HCT116 (cell line): ENCODE measurements at regions not wholly inside any gene's neighbourhood (a gene's known extent, or its start where the extent isn't known, plus 50 kb on each side); places are given as distances from the start of the nearest gene placed in this dataset.

ENCODE experiments used
- ATAC-seq: fragments of 200-7000 bp; cut with Tn5 transposase; 2 replicates; pipeline ENCODE4 v1.9.1; 2020; ENCODE audit warnings: mild to moderate bottlenecking, moderate library complexity
- BruUV-seq: library from RNA; stranded (reverse); fragments of 400-500 nt; replicated peaks from 2 replicates; lab custom pipeline; 2021; lab: Mats Ljungman, UMichigan
- CTCF ChIA-PET: fragments of 300-600 bp; sonication (Branson Sonifier 250); formaldehyde crosslinking; loops from one replicate; lab custom pipeline; 2021; ENCODE audit warnings: antibody characterized with exemption; lab: Charles Lee
- POLR2A ChIA-PET: fragments of 300-600, 350-600 bp; sonication (Branson Sonifier 250); formaldehyde crosslinking; loops from one replicate; lab custom pipeline; 2021; ENCODE audit warnings: antibody characterized with exemption; lab: Charles Lee
- RAD21 ChIA-PET, 2 experiments: fragments of 300-600 bp; sonication (Branson Sonifier 250); formaldehyde crosslinking; loops; one replicate each; lab custom pipeline; 2023; ENCODE audit warnings: low total read pairs in 2 of 2; ENCODE audit not compliant: uncharacterized antibody in 2 of 2, unreplicated experiment in 2 of 2, low non-redundant PET in 1 of 2; lab: Charles Lee
- DNase-seq: peaks from one replicate; pipeline ENCODE4 v3.0.0-alpha.2; 2010; ENCODE audit warnings: low read depth, low spot score
- H2AFZ ChIP-seq: fragments of 200-600 bp; shearing (Covaris generic), sonication (generic); 2 replicates; pipeline ENCODE4 v1.6.1; 2017; ENCODE audit warnings: low read depth, mixed run types, mixed read lengths, antibody characterized with exemption, low read length; ENCODE audit not compliant: poor library complexity, severe bottlenecking
- H3K27ac ChIP-seq: 2 replicates; pipeline ENCODE4 v1.5.1; 2012; ENCODE audit warnings: low read depth, low read length
- H3K27me3 ChIP-seq: fragments of 200-600 bp; sonication (generic); 2 replicates; pipeline ENCODE4 v1.6.1; 2016; ENCODE audit warnings: mixed run types, low read length, mixed read lengths; ENCODE audit not compliant: insufficient read depth
- H3K36me3 ChIP-seq, 2 experiments: fragments of 200-500 bp in 1 of 2; fragments of 200-600 bp in 1 of 2; sonication (Bioruptor generic) in 1 of 2; sonication (generic) in 1 of 2; 2 replicates each; pipeline versions ENCODE4 v1.5.1 to v1.6.1; 2014 to 2016; ENCODE audit warnings: low read length in 2 of 2, inconsistent platforms in 1 of 2, mixed read lengths in 1 of 2, mixed run types in 1 of 2; ENCODE audit not compliant: insufficient read depth in 2 of 2, control insufficient read depth in 1 of 2
- H3K4me1 ChIP-seq, 2 experiments: fragments of 200-600 bp in 1 of 2; sonication (generic) in 1 of 2; 2 replicates each; pipeline versions ENCODE4 v1.5.1 to v1.6.1; 2012 to 2017; ENCODE audit warnings: low read length in 2 of 2, inconsistent platforms in 1 of 2, mild to moderate bottlenecking in 1 of 2, mixed read lengths in 1 of 2, mixed run types in 1 of 2, moderate library complexity in 1 of 2; ENCODE audit not compliant: insufficient read depth in 2 of 2, control insufficient read depth in 1 of 2
- H3K4me2 ChIP-seq: fragments of 200-600 bp; sonication (generic); 2 replicates; pipeline ENCODE4 v1.6.1; 2017; ENCODE audit warnings: mixed run types, low read length, mixed read lengths
- H3K4me3 ChIP-seq, 2 experiments: fragments of 200-600 bp in 1 of 2; sonication (generic) in 1 of 2; replicated peaks in 1 of 2; 2 replicates each; pipeline ENCODE4 v1.5.1; 2011 to 2016; ENCODE audit warnings: low read length in 2 of 2, control low read depth in 1 of 2, low read depth in 1 of 2, mild to moderate bottlenecking in 1 of 2, mixed read lengths in 1 of 2, mixed run types in 1 of 2
- H3K79me2 ChIP-seq: fragments of 200-600 bp; sonication (generic); 2 replicates; pipeline ENCODE4 v1.6.1; 2017; ENCODE audit warnings: mild to moderate bottlenecking, mixed run types, low read length, moderate library complexity, mixed read lengths; ENCODE audit not compliant: insufficient read depth
- H3K9ac ChIP-seq: fragments of 200-600 bp; sonication (generic); 2 replicates; pipeline ENCODE4 v1.6.1; 2016; ENCODE audit warnings: low read length, mixed read lengths
- H3K9me2 ChIP-seq: fragments of 200-600 bp; sonication (generic), shearing (Covaris generic); 2 replicates; pipeline ENCODE4 v1.6.1; 2017; ENCODE audit warnings: mixed run types, mild to moderate bottlenecking, moderate library complexity; ENCODE audit not compliant: insufficient read depth
- H3K9me3 ChIP-seq, 2 experiments: fragments of 200-500 bp in 1 of 2; fragments of 200-600 bp in 1 of 2; sonication (Bioruptor generic) in 1 of 2; sonication (generic) in 1 of 2; 2 replicates each; pipeline ENCODE4 v1.6.1; 2014 to 2017; ENCODE audit warnings: low read length in 2 of 2, mixed read lengths in 2 of 2, inconsistent platforms in 1 of 2, low read depth in 1 of 2, mild to moderate bottlenecking in 1 of 2, mixed run types in 1 of 2, moderate library complexity in 1 of 2; ENCODE audit not compliant: control insufficient read depth in 1 of 2, insufficient read depth in 1 of 2
- H4K20me1 ChIP-seq: fragments of 200-600 bp; sonication (generic), shearing (Covaris generic); 2 replicates; pipeline ENCODE4 v1.6.1; 2017; ENCODE audit warnings: mixed run types, mild to moderate bottlenecking, moderate library complexity; ENCODE audit not compliant: insufficient read depth
- CBX3 ChIP-seq: IDR thresholded peaks from 2 replicates; pipeline ENCODE4 v1.6.1; 2012; ENCODE audit warnings: low read depth
- CTCF ChIP-seq, 3 experiments: fragments of 200-600 bp in 1 of 3; sonication (generic) in 1 of 3; IDR thresholded peaks in 2 of 3; conservative IDR thresholded peaks in 1 of 3; 2 replicates each; pipeline ENCODE4 v1.5.1; 2012 to 2017; ENCODE audit warnings: low read depth in 2 of 3, low read length in 2 of 3, antibody characterized with exemption in 1 of 3, borderline replicate concordance in 1 of 3, control low read depth in 1 of 3, mild to moderate bottlenecking in 1 of 3, mixed read lengths in 1 of 3, mixed run types in 1 of 3, moderate library complexity in 1 of 3; ENCODE audit not compliant: insufficient read depth in 1 of 3
- EGR1 ChIP-seq: IDR thresholded peaks from 2 replicates; pipeline ENCODE4 v1.6.1; 2012; ENCODE audit warnings: low read depth
- EZH2 ChIP-seq: fragments of 200-600 bp; sonication (generic); IDR thresholded peaks from 2 replicates; pipeline ENCODE4 v1.6.1; 2017; ENCODE audit warnings: antibody characterized with exemption, mixed run types
- EZH2phosphoT487 ChIP-seq: fragments of 200-600 bp; IDR thresholded peaks from 2 replicates; pipeline ENCODE4 v1.6.1; 2018; ENCODE audit warnings: antibody characterized with exemption, borderline replicate concordance
- FOSL1 ChIP-seq: IDR thresholded peaks from 2 replicates; pipeline ENCODE4 v1.6.1; 2012; ENCODE audit warnings: low read depth
- JUND ChIP-seq: IDR thresholded peaks from 2 replicates; pipeline ENCODE4 v1.6.1; 2012
- MAX ChIP-seq: IDR thresholded peaks from 2 replicates; pipeline ENCODE4 v1.6.1; 2012
- POLR2A ChIP-seq: IDR thresholded peaks from 2 replicates; pipeline ENCODE4 v1.7.0; 2011; ENCODE audit warnings: borderline replicate concordance; ENCODE audit not compliant: insufficient read depth, insufficient read length; ENCODE audit errors: extremely low read depth
- SRF ChIP-seq: IDR thresholded peaks from 2 replicates; pipeline ENCODE4 v1.6.1; 2012; ENCODE audit warnings: low read depth
- TCF7L2 ChIP-seq: IDR thresholded peaks from 2 replicates; pipeline ENCODE4 v1.7.0; 2011; ENCODE audit warnings: borderline replicate concordance, inconsistent platforms; ENCODE audit not compliant: insufficient read depth, insufficient read length; ENCODE audit errors: extremely low read depth
- ZBTB33 ChIP-seq: IDR thresholded peaks from 2 replicates; pipeline ENCODE4 v1.6.1; 2011; ENCODE audit warnings: mild to moderate bottlenecking, low read length, moderate library complexity; ENCODE audit not compliant: insufficient replicate concordance; ENCODE audit errors: extremely low read depth
- ZNF274 ChIP-seq: fragments of 200-500 bp; sonication (Bioruptor generic); IDR thresholded peaks from 2 replicates; pipeline ENCODE4 v1.6.1; 2014; ENCODE audit warnings: mild to moderate bottlenecking, low read depth, low read length, inconsistent platforms
- intact Hi-C: fragments of 100-400 bp; cut with micrococcal nuclease; formaldehyde crosslinking; loops from 2 replicates; pipeline ENCODE4 v1.10.0; 2022

GRCh38 chr2:84102274-84102673 is 356.8 kb downstream of the SUCLG1 start:
- intact Hi-C loops = no loop called here
- Histone ChIP-seq H3K4me3 (no peak overlapping the region), H3K9me2 (no peaks in the 10 kb centered on the region), H3K9me3 (no peaks in the 10 kb centered on the region), H2AFZ (no peak overlapping the region), H3K36me3 (no peaks in the 10 kb centered on the region), H3K79me2 (no peaks in the 10 kb centered on the region)
- POLR2A ChIA-PET = no interaction called here
- no peak for TF ChIP-seq SRF
- TF ChIP-seq MAX = no peak
- TF ChIP-seq EZH2phosphoT487 = no peak
- no peak for TF ChIP-seq EZH2
- TF ChIP-seq POLR2A = no peak
- TF ChIP-seq JUND = no peak
- TF ChIP-seq CBX3 = no peak
- TF ChIP-seq TCF7L2 = no peak
- TF ChIP-seq EGR1 = no peak
- no peak for TF ChIP-seq ZBTB33
- no peak for TF ChIP-seq CTCF (IDR thresholded peaks at IDR 0.05 in 2 of 3, conservative IDR thresholded peaks at IDR 0.05 in 1 of 3; ENCODE audit: borderline replicate concordance in 1 of 3, insufficient read depth in 1 of 3, low read depth in 2 of 3, low read length in 2 of 3)
- no peak for TF ChIP-seq ZNF274
- TF ChIP-seq FOSL1 = no peak
- TF ChIP-seq, all 23 proteins: peak for 0
- no TSS peak for BruUV-seq
- ATAC-seq (no peak), DNase-seq (no peak)
- no peaks in the 10 kb centered on the region for H3K4me1 ChIP-seq
- H3K4me2 ChIP-seq = no peak overlapping the region
- H3K27me3 ChIP-seq = no peaks in the 10 kb centered on the region
- no peak overlapping the region for H3K9ac ChIP-seq
- CTCF ChIA-PET = no interaction called here
- RAD21 ChIA-PET = no interaction called here
- no peaks in the 10 kb centered on the region for H4K20me1 ChIP-seq
- no peak overlapping the region for H3K27ac ChIP-seq
